Sigmoid colon (tissue), 3 donors: ENCODE measurements at regions not wholly inside any gene's neighbourhood (a gene's known extent, or its start where the extent isn't known, plus 50 kb on each side); places are given as distances from the start of the nearest gene placed in this dataset.

Experiments
- POLR2A ChIP-seq, 2 donors: fragments of 450-650 bp; IDR thresholded peaks; one replicate each; pipeline ENCODE4 v1.6.1; 2016; ENCODE audit warnings: antibody characterized with exemption in 2 of 2, mild to moderate bottlenecking in 2 of 2, moderate library complexity in 2 of 2
- TF ChIP-seq, protein P1 (sequence below), 4 experiments: fragments of 450-650 bp in 3 of 4; fragments of 200-600 bp in 1 of 4; IDR thresholded peaks; one replicate each; pipeline ENCODE4 v1.5.1; 2016 to 2019; ENCODE audit warnings: antibody characterized with exemption in 4 of 4, mild to moderate bottlenecking in 3 of 4, moderate library complexity in 2 of 4

DNA sequence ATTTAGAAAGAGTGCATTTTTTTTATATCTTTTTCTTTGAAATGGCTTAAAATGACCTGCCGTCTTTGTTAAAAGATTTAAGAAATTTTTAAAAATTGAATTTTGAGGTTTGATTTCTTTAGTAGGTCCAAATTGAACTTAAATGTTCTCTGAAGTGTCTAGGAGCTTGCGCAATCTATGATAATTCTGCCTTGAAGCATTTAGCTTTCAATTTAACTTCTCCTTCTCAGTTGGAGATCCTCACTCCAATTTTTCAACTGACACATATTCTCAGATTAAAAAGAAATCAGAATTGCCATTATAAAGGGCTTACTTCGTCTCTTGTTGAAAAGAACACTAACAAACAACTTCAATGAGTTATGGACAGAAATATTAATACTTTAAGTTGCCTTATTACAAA is 273.5 kb downstream of the TMA16 start:
- no peak for TF ChIP-seq POLR2A (IDR thresholded peaks at IDR 0.05)
- TF ChIP-seq, protein P1, sequence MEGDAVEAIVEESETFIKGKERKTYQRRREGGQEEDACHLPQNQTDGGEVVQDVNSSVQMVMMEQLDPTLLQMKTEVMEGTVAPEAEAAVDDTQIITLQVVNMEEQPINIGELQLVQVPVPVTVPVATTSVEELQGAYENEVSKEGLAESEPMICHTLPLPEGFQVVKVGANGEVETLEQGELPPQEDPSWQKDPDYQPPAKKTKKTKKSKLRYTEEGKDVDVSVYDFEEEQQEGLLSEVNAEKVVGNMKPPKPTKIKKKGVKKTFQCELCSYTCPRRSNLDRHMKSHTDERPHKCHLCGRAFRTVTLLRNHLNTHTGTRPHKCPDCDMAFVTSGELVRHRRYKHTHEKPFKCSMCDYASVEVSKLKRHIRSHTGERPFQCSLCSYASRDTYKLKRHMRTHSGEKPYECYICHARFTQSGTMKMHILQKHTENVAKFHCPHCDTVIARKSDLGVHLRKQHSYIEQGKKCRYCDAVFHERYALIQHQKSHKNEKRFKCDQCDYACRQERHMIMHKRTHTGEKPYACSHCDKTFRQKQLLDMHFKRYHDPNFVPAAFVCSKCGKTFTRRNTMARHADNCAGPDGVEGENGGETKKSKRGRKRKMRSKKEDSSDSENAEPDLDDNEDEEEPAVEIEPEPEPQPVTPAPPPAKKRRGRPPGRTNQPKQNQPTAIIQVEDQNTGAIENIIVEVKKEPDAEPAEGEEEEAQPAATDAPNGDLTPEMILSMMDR (IDR thresholded peaks at IDR 0.05), result no peak
